Body of pancreas (tissue), 4 donors: ENCODE measurements at regions not wholly inside any gene's neighbourhood (a gene's known extent, or its start where the extent isn't known, plus 50 kb on each side); places are given as distances from the start of the nearest gene placed in this dataset.

ENCODE experiments used
- ATAC-seq: fragments of 150-250 bp; one replicate; pipeline ENCODE4 v1.9.1; 2016
- DNase-seq, 4 donors: peaks; one replicate each; pipeline ENCODE4 v3.0.0-alpha.2; 2019
- H3K27ac ChIP-seq, 4 donors: fragments of 200-600 bp; sonication (generic); 1 replicate in 3 of 4; 2 replicates in 1 of 4; pipeline versions ENCODE4 v1.5.1 to v1.6.1; 2016 to 2019; ENCODE audit warnings: mild to moderate bottlenecking in 1 of 4, mixed read lengths in 1 of 4, moderate library complexity in 1 of 4
- H3K27me3 ChIP-seq, 2 donors: fragments of 200-600 bp; sonication (generic); one replicate each; pipeline ENCODE4 v1.6.0; 2016; ENCODE audit warnings: mild to moderate bottlenecking in 1 of 2
- H3K36me3 ChIP-seq, 2 donors: fragments of 200-600 bp; sonication (generic); replicated peaks in 1 of 2; 2 replicates each; pipeline ENCODE4 v1.5.1; 2016; ENCODE audit warnings: low read depth in 2 of 2; ENCODE audit not compliant: insufficient read depth in 1 of 2
- H3K4me1 ChIP-seq: fragments of 200-600 bp; sonication (generic); one replicate; pipeline ENCODE4 v1.6.0; 2016
- H3K4me3 ChIP-seq, 2 donors: fragments of 200-600 bp; sonication (generic); 1 replicate in 1 of 2; 2 replicates in 1 of 2; pipeline ENCODE4 v1.5.1; 2016 to 2019
- H3K9me3 ChIP-seq, 3 donors: fragments of 200-600 bp; sonication (generic); 1 replicate in 2 of 3; 2 replicates in 1 of 3; pipeline ENCODE4 v1.5.1; 2016
- CTCF ChIP-seq, 7 experiments: fragments of 450-650 bp in 4 of 7; fragments of 200-600 bp in 3 of 7; sonication (generic) in 3 of 7; IDR thresholded peaks; one replicate each; pipeline ENCODE4 v1.5.1; 2016 to 2019; ENCODE audit warnings: antibody characterized with exemption in 7 of 7
- POLR2A ChIP-seq, 3 donors: fragments of 450-650 bp; IDR thresholded peaks; one replicate each; pipeline ENCODE4 v1.6.1; 2016; ENCODE audit warnings: antibody characterized with exemption in 3 of 3, mild to moderate bottlenecking in 2 of 3
- WGBS, 2 donors: methylation state at CpG; one replicate each; pipeline ENCODE4 v1.1.5; 2017; 5-methylcytosine and 5-hydroxymethylcytosine counted together
- intact Hi-C: fragments of 100-400 bp; cut with DNase I; formaldehyde crosslinking; loops from one replicate; pipeline ENCODE4 v1.15.1; 2023

DNA sequence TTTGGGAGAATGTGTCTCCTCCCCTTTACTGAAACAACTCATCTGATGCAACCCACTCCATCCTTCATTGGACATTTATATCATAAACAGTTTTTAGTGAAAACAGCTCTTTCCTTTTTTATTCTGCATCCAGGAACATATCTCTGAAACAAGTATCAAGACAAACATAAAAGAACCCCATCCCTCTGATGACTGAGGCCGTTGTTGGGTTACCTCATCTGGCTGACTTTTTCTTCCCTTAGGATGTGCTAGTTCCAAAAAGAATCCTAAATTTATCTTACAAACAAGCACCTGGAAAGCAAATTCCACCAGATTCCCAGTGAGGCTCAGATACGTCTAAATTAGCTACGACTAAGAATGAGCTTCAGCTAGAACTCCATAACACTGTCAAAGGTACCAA lies 483.7 kb upstream of the INTU start:
- ATAC-seq: no peak

GRCh38 chr4:127151941-127152340 lies 480.8 kb upstream of the INTU start:
- intact Hi-C loops: no loop called here

More for the DNA sequence above, 483.7 kb upstream of the INTU start:
- H3K4me3 ChIP-seq: no peak overlapping the region
- H3K27ac ChIP-seq: no peak overlapping the region
- no peak for DNase-seq
- H3K4me1 ChIP-seq: no peaks in the 10 kb centered on the region
- intact Hi-C loops: no loop called here
- H3K27me3 ChIP-seq: no peaks in the 10 kb centered on the region
- H3K36me3 ChIP-seq: no peaks in the 10 kb centered on the region
- 63 to 68% methylated on average over 3 of the region's 3 CpGs for WGBS, 2 donors
- H3K9me3 ChIP-seq: no peaks in the 10 kb centered on the region
- no peak for TF ChIP-seq CTCF (IDR thresholded peaks at IDR 0.05)
- TF ChIP-seq POLR2A (IDR thresholded peaks at IDR 0.05): no peak

GRCh38 chr4:127155116-127155515 lies 477.6 kb upstream of the INTU start:
- H3K4me1 ChIP-seq: no peaks in the 10 kb centered on the region
- H3K4me3 ChIP-seq: no peak overlapping the region
- no peak overlapping the region for H3K27ac ChIP-seq
- no peaks in the 10 kb centered on the region for H3K9me3 ChIP-seq
- no peaks in the 10 kb centered on the region for H3K27me3 ChIP-seq
- no peak for DNase-seq
- no peak for ATAC-seq
- WGBS, 2 donors: 54 to 74% methylated on average over 2 of the region's 2 CpGs
- no peaks in the 10 kb centered on the region for H3K36me3 ChIP-seq
- no peak for TF ChIP-seq CTCF (IDR thresholded peaks at IDR 0.05)
- TF ChIP-seq POLR2A (IDR thresholded peaks at IDR 0.05): no peak
- intact Hi-C loops: no loop called here

More at GRCh38 chr4:127151941-127152340, 480.8 kb upstream of the INTU start:
- Histone ChIP-seq H3K9me3 (no peaks in the 10 kb centered on the region), H3K4me3 (no peak overlapping the region), H3K4me1 (no peaks in the 10 kb centered on the region), H3K27ac (no peak overlapping the region), H3K36me3 (no peaks in the 10 kb centered on the region), H3K27me3 (no peaks in the 10 kb centered on the region)
- ATAC-seq (no peak), DNase-seq (no peak)
- TF ChIP-seq POLR2A (IDR thresholded peaks at IDR 0.05) (no peak), CTCF (IDR thresholded peaks at IDR 0.05) (no peak)

DNA sequence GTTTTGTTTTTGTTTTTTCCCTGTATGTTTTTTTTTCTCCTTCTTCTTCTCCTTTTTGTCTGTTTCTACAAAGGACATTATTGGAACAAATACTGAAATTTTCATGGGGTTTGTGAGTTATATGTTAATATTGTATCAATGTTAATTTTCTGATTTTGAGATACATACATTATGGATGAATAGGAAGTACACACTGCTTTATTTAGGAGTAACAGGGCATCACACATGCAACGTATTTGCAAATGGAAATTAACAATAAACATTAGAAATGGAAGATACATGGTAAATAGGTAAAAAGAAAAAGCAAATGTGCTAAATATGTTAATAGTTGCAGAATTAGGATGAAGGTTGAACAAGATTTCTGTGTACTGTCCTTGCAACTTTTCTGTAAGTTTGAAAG lies 477.2 kb upstream of the INTU start:
- intact Hi-C loops: no loop called here
- H3K27ac ChIP-seq: no peak overlapping the region
- WGBS, 2 donors: 35 to 38% methylated on average over 1 of the region's 1 CpG
- no peak for DNase-seq
- no peaks in the 10 kb centered on the region for H3K4me1 ChIP-seq
- H3K9me3 ChIP-seq: no peaks in the 10 kb centered on the region
- no peaks in the 10 kb centered on the region for H3K36me3 ChIP-seq
- TF ChIP-seq CTCF (IDR thresholded peaks at IDR 0.05) (no peak), POLR2A (IDR thresholded peaks at IDR 0.05) (no peak)
- no peak overlapping the region for H3K4me3 ChIP-seq
- no peaks in the 10 kb centered on the region for H3K27me3 ChIP-seq
- no peak for ATAC-seq

DNA sequence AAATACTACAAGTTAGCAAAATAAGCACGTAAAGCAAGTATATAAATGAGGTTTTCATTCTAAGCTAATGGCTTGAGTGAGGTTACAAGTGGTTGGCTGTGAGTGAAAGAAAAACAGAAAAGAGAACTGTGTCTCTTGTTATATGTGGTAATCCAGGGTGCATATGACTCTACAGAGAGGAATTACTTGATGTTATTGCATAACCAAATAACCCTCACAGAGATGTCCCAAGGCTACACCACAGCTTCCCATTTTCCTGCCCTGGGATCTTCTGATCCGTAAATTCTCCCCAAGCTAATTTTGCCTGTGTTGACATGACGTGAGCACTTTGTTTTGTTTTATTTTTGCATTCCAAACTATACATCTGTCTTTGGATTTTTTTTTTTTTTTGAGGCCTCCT lies 470.0 kb upstream of the INTU start:
- ATAC-seq: peak; percentile 48
- Histone ChIP-seq H3K4me3 (no peak overlapping the region), H3K4me1 (no peaks in the 10 kb centered on the region), H3K36me3 (no peaks in the 10 kb centered on the region), H3K9me3 (no peaks in the 10 kb centered on the region), H3K27ac (no peak overlapping the region), H3K27me3 (no peaks in the 10 kb centered on the region)
- TF ChIP-seq CTCF (IDR thresholded peaks at IDR 0.05) (no peak), POLR2A (IDR thresholded peaks at IDR 0.05) (no peak)
- intact Hi-C loops: no loop called here
- DNase-seq: no peak
- 51 to 53% methylated on average over 3 of the region's 3 CpGs for WGBS, 2 donors
